ENCODE measurements at regions not wholly inside any gene's neighbourhood (a gene's known extent, or its start where the extent isn't known, plus 50 kb on each side); places are given as distances from the start of the nearest gene placed in this dataset.

- in situ Hi-C loops (cut with HindIII; ENCODE audit: low sequenced_read_pairs): no loop called here
Observed at GRCh38 chr18:79610461-79611039, 69.1 kb upstream of the CTDP1 start.

GRCh38 chr18:79611040-79611681 lies 68.4 kb upstream of the CTDP1 start:
- no peak for TF ChIP-seq CTCF (IDR thresholded peaks at IDR 0.05; ENCODE audit: low read depth, low read length, missing control alignments)
- no peak overlapping the region for H3K4me3 ChIP-seq (ENCODE audit: low read depth, low read length)
- in situ Hi-C loops (cut with HindIII; ENCODE audit: low sequenced_read_pairs): no loop called here
- DNase-seq (ENCODE audit: low read depth): no peak

More at GRCh38 chr18:79610461-79611039, 69.1 kb upstream of the CTDP1 start:
- TF ChIP-seq CTCF (IDR thresholded peaks at IDR 0.05; ENCODE audit: low read depth, low read length, missing control alignments): no peak
- no peak for DNase-seq (ENCODE audit: low read depth)
- H3K4me3 ChIP-seq (ENCODE audit: low read depth, low read length): no peak overlapping the region

DNA sequence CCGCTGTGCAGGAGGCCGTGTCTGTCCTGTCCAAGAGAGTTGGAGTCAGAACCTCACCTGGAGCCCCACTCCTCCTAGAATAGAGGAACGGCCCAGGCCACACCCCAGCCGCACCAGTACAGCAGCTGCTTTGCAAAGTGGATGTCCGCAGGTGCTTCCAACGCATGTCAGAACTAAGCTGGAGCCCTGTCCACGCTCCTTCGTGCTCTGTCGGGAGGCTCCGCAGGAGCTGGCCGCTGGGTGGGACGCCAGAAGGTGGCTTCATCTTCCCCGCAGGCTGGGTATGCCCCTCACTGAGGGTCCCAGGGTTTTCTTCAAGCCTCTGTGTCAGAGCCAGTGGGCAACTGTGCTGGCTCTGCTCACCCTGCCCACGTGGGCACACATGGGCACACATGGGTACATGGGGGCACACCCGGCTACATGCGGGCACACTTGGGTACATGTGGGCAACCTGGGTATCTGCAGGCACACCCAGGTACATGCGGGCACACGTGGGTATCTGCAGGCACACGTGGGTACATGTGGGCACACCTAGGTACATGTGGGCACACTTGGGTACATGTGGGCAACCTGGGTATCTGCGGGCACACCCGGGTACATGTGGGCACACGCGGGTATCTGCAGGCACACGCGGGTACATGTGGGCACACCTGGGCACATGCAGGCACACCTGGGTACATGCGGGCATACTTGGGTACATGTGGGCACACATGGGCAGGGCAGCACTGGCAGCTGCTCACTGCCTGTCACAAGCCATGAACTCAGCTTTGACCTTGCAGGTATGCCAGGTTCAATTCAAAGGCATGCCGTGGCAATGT lies 67.1 kb upstream of the CTDP1 start:
- in situ Hi-C loops (cut with HindIII; ENCODE audit: low sequenced_read_pairs): no loop called here
- no peak overlapping the region for H3K4me3 ChIP-seq (ENCODE audit: low read depth, low read length)
- TF ChIP-seq CTCF (IDR thresholded peaks at IDR 0.05; ENCODE audit: low read depth, low read length, missing control alignments): no peak
- DNase-seq (ENCODE audit: low read depth): no peak

DNA sequence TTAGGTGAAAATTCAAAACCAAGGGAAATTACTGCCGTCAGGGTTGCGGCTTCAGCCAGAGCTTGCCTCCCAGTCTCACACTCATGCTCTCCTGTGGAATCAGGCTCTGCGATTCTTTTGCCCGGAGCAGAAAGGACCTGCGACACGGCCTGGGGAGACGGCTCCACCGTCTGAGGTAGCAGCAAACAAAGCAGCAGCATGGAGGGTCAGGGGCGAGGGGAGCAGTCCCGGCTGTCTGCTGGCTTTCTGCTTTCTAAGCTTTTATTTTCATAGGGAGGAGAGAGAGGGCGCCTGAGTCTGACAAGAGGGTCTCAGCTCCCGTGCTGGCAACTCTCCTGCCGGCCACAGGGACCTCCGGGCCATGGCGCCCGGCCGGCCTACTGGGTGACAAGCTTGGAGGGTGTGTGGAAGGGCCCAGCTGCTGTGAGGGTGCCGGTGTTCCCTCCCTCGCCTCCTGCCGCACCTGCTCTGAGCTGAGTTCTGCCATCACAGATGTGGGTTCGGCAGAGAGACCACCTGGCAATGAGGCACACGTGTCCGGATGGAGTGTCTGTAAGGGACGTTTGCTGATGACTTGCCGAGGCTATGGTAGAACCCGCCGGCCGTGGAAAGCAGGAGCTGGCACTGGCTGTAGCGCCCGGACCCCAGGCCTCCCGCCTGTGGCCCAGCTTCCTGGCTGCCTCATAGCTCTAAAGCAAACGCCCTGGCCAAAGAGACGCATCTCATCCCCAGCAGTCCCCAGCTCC lies 66.2 kb upstream of the CTDP1 start:
- TF ChIP-seq CTCF (IDR thresholded peaks at IDR 0.05; ENCODE audit: low read depth, low read length, missing control alignments): no peak
- no peak for DNase-seq (ENCODE audit: low read depth)
- in situ Hi-C loops (cut with HindIII; ENCODE audit: low sequenced_read_pairs): no loop called here
- H3K4me3 ChIP-seq (ENCODE audit: low read depth, low read length): no peak overlapping the region

GRCh38 chr18:79614211-79614955 lies 65.2 kb upstream of the CTDP1 start:
- no peak for DNase-seq (ENCODE audit: low read depth)
- H3K4me3 ChIP-seq (ENCODE audit: low read depth, low read length): no peak overlapping the region
- no peak for TF ChIP-seq CTCF (IDR thresholded peaks at IDR 0.05; ENCODE audit: low read depth, low read length, missing control alignments)
- in situ Hi-C loops (cut with HindIII; ENCODE audit: low sequenced_read_pairs): no loop called here

- TF ChIP-seq CTCF (IDR thresholded peaks at IDR 0.05; ENCODE audit: low read depth, low read length, missing control alignments): no peak
- H3K4me3 ChIP-seq (ENCODE audit: low read depth, low read length): no peak overlapping the region
- DNase-seq (ENCODE audit: low read depth): no peak
- in situ Hi-C loops (cut with HindIII; ENCODE audit: low sequenced_read_pairs): no loop called here
Observed at GRCh38 chr18:79615091-79615490, 64.5 kb upstream of the CTDP1 start.

Measured in astrocyte of the cerebellum (primary cell).